ENCODE measurements at regions not wholly inside any gene's neighbourhood (a gene's known extent, or its start where the extent isn't known, plus 50 kb on each side); places are given as distances from the start of the nearest gene placed in this dataset.
"Not testable (repeated sequence)": the region's sequence is repeated elsewhere in the genome, so short reads cannot be mapped to it uniquely, and the experiment has no call there.

- not testable (repeated sequence) for TF ChIP-seq CTCF, POLR2A (IDR thresholded peaks at IDR 0.05)
These were observed 720.6 kb downstream of the PDCD6IP start for GRCh38 chr3:34519008-34519407.
